ENCODE measurements at regions not wholly inside any gene's neighbourhood (a gene's known extent, or its start where the extent isn't known, plus 50 kb on each side); places are given as distances from the start of the nearest gene placed in this dataset.

DNA sequence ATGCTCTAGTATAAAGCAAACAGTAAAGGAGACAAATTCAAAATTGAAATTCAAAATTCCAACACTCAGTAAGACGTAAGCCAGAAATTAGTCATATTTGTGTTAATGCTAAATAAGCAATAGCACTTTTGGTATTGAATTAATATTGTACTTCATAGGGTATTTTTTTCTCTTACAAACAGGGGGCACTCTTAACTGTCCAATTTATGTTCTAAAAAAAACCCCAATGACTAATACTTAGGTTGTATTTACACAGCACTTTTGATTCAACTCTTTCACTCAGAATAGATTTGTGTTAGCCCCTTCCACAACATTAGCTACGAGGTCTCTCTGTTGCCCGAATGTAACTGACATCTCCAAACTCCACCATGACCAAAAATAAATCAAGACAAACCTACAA is 284.9 kb upstream of the COBL start:
- TF ChIP-seq, protein P1, sequence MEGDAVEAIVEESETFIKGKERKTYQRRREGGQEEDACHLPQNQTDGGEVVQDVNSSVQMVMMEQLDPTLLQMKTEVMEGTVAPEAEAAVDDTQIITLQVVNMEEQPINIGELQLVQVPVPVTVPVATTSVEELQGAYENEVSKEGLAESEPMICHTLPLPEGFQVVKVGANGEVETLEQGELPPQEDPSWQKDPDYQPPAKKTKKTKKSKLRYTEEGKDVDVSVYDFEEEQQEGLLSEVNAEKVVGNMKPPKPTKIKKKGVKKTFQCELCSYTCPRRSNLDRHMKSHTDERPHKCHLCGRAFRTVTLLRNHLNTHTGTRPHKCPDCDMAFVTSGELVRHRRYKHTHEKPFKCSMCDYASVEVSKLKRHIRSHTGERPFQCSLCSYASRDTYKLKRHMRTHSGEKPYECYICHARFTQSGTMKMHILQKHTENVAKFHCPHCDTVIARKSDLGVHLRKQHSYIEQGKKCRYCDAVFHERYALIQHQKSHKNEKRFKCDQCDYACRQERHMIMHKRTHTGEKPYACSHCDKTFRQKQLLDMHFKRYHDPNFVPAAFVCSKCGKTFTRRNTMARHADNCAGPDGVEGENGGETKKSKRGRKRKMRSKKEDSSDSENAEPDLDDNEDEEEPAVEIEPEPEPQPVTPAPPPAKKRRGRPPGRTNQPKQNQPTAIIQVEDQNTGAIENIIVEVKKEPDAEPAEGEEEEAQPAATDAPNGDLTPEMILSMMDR (IDR thresholded peaks at IDR 0.05; ENCODE audit: control extremely low read depth in 1 of 3, insufficient read depth in 1 of 3, low read depth in 1 of 3, low read length in 3 of 3) = no peak
- TF ChIP-seq CHD1 (IDR thresholded peaks at IDR 0.05; ENCODE audit: low read depth, low read length) = no peak
- TF ChIP-seq EZH2 (IDR thresholded peaks at IDR 0.05; ENCODE audit: low read depth, low read length, severe bottlenecking) = no peak
- TF ChIP-seq CBX8 (IDR thresholded peaks at IDR 0.05; ENCODE audit: borderline replicate concordance, low read depth, low read length) = no peak
- TF ChIP-seq EP300 (IDR thresholded peaks at IDR 0.05; ENCODE audit: borderline replicate concordance in 1 of 2, low read depth in 2 of 2, low read length in 2 of 2) = no peak

Measured in H1 (cell line).